ENCODE measurements at regions not wholly inside any gene's neighbourhood (a gene's known extent, or its start where the extent isn't known, plus 50 kb on each side); places are given as distances from the start of the nearest gene placed in this dataset.

- Mint-ChIP-seq H3K9me3 (peaks cover 20% of the 10 kb centered on the region), H3K36me3 (ENCODE audit: low read depth) (peaks cover 5% of the 10 kb centered on the region; the same call in 1 of the 2 replicates), H3K4me3 (no peak overlapping the region), H3K27me3 (ENCODE audit: insufficient read depth) (peaks cover 6% of the 10 kb centered on the region), H3K27ac (no peak overlapping the region), H3K4me1 (ENCODE audit: low read depth) (no peaks in the 10 kb centered on the region)
- no peak for TF ChIP-seq CTCF (IDR thresholded peaks at IDR 0.05)
- no peak for DNase-seq
Observed at GRCh38 chr10:131806146-131806545, 94.7 kb upstream of the PPP2R2D start.

- Mint-ChIP-seq H3K9me3 (peaks cover 20% of the 10 kb centered on the region), H3K4me1 (ENCODE audit: low read depth) (no peaks in the 10 kb centered on the region), H3K4me3 (no peak overlapping the region), H3K27ac (no peak overlapping the region), H3K27me3 (ENCODE audit: insufficient read depth) (peaks cover 7% of the 10 kb centered on the region), H3K36me3 (ENCODE audit: low read depth) (peaks cover 5% of the 10 kb centered on the region; the same call in 1 of the 2 replicates)
- TF ChIP-seq CTCF (IDR thresholded peaks at IDR 0.05) = no peak
- DNase-seq = no peak
Observed at GRCh38 chr10:131806646-131807317, 94.0 kb upstream of the PPP2R2D start.

GRCh38 chr10:131808370-131808930 lies 92.4 kb upstream of the PPP2R2D start:
- no peak for TF ChIP-seq CTCF (IDR thresholded peaks at IDR 0.05)
- Mint-ChIP-seq H3K36me3 (ENCODE audit: low read depth) (peaks cover 5% of the 10 kb centered on the region; the same call in 1 of the 2 replicates), H3K27ac (no peak overlapping the region), H3K4me1 (ENCODE audit: low read depth) (no peaks in the 10 kb centered on the region), H3K4me3 (no peak overlapping the region), H3K9me3 (peaks cover 26% of the 10 kb centered on the region), H3K27me3 (ENCODE audit: insufficient read depth) (peaks cover 11% of the 10 kb centered on the region)
- no peak for DNase-seq

GRCh38 chr10:131810036-131810804 lies 90.6 kb upstream of the PPP2R2D start:
- Mint-ChIP-seq H3K4me3 (no peak overlapping the region), H3K9me3 (peaks cover 35% of the 10 kb centered on the region), H3K36me3 (ENCODE audit: low read depth) (peaks cover 5% of the 10 kb centered on the region; the same call in 1 of the 2 replicates), H3K27me3 (ENCODE audit: insufficient read depth) (peaks cover 9% of the 10 kb centered on the region), H3K4me1 (ENCODE audit: low read depth) (no peaks in the 10 kb centered on the region), H3K27ac (no peak overlapping the region)
- TF ChIP-seq CTCF (IDR thresholded peaks at IDR 0.05) = no peak
- no peak for DNase-seq

- TF ChIP-seq CTCF (IDR thresholded peaks at IDR 0.05) = no peak
- Mint-ChIP-seq H3K27me3 (ENCODE audit: insufficient read depth) (peaks cover 9% of the 10 kb centered on the region), H3K9me3 (peaks cover 32% of the 10 kb centered on the region)
Observed at GRCh38 chr10:131810805-131811629, 89.8 kb upstream of the PPP2R2D start.

More at GRCh38 chr10:131810805-131811629, 89.8 kb upstream of the PPP2R2D start:
- H3K4me3 Mint-ChIP-seq = no peak overlapping the region
- H3K27ac Mint-ChIP-seq = no peak overlapping the region
- H3K36me3 Mint-ChIP-seq (ENCODE audit: low read depth) = peaks cover 5% of the 10 kb centered on the region; the same call in 1 of the 2 replicates
- no peaks in the 10 kb centered on the region for H3K4me1 Mint-ChIP-seq (ENCODE audit: low read depth)
- DNase-seq = no peak
